ENCODE measurements at regions not wholly inside any gene's neighbourhood (a gene's known extent, or its start where the extent isn't known, plus 50 kb on each side); places are given as distances from the start of the nearest gene placed in this dataset.

DNA sequence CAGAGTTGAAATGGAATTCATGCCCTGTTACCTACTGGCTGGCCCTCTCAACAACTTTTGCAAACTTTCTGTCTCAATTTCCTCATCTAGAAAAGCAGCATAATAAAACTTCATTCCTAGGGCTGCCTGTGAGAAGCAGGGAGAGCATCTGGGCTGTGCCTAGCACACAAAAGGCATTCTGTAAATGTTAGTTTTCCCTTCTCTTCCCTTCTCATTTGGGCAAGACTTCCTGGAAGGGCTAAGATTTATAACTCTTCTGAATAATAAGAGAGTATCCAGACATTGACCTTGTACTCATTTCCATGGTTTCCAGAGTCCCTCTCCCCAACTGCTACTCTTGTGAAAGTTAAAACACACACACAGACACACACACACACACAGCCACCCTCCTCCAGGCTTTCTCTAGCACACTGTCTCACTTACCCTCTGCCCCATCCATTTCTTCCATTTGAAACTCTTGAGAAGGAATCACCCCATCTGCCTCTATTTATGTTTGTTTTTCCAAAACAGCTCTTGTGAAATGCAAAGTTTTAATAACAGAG, 302.1 kb downstream of the SMAD2 start:
- DNase-seq (ENCODE audit: low spot score) (no peak), ATAC-seq (ENCODE audit: insufficient number of reproducible peaks, low FRiP score, low read depth) (no peak)
- Histone ChIP-seq H3K4me1 (ENCODE audit: control insufficient read depth in 1 of 2, low read depth in 2 of 2) (no peaks in the 10 kb centered on the region), H3K36me3 (no peaks in the 10 kb centered on the region), H3K4me3 (no peak overlapping the region), H3K27me3 (replicated peaks; ENCODE audit: insufficient read depth) (no peaks in the 10 kb centered on the region), H3K9me3 (no peaks in the 10 kb centered on the region), H3K27ac (no peak overlapping the region)
- TF ChIP-seq, protein P1, sequence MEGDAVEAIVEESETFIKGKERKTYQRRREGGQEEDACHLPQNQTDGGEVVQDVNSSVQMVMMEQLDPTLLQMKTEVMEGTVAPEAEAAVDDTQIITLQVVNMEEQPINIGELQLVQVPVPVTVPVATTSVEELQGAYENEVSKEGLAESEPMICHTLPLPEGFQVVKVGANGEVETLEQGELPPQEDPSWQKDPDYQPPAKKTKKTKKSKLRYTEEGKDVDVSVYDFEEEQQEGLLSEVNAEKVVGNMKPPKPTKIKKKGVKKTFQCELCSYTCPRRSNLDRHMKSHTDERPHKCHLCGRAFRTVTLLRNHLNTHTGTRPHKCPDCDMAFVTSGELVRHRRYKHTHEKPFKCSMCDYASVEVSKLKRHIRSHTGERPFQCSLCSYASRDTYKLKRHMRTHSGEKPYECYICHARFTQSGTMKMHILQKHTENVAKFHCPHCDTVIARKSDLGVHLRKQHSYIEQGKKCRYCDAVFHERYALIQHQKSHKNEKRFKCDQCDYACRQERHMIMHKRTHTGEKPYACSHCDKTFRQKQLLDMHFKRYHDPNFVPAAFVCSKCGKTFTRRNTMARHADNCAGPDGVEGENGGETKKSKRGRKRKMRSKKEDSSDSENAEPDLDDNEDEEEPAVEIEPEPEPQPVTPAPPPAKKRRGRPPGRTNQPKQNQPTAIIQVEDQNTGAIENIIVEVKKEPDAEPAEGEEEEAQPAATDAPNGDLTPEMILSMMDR (IDR thresholded peaks at IDR 0.05) = no peak

DNA sequence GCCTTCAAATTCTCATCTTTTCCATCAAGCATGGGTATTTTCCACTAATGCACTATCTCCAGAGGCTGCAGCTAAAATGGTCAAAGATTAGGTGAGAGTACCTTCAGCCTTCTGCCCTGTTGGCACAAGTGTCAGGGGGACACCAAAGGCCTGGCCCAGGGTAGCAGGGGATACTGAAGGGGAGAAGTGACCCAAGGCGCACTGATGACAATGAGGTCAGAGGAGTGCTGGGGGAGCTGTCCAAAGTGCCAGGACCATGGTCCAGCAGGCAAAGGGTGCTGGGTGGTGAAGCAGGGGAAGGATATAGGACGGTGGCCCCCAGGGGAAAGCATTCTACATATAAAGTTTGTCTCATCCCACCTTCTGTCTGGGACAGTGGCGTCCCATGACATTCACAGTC, 303.4 kb downstream of the SMAD2 start:
- TF ChIP-seq, protein P1 (IDR thresholded peaks at IDR 0.05) = no peak
- H3K36me3 ChIP-seq = no peaks in the 10 kb centered on the region
- no peak for DNase-seq (ENCODE audit: low spot score)
- no peaks in the 10 kb centered on the region for H3K4me1 ChIP-seq (ENCODE audit: control insufficient read depth in 1 of 2, low read depth in 2 of 2)
- H3K27me3 ChIP-seq (replicated peaks; ENCODE audit: insufficient read depth) = no peaks in the 10 kb centered on the region
- no peak overlapping the region for H3K4me3 ChIP-seq
- H3K9me3 ChIP-seq = no peaks in the 10 kb centered on the region
- ATAC-seq (ENCODE audit: insufficient number of reproducible peaks, low FRiP score, low read depth) = no peak
- no peak overlapping the region for H3K27ac ChIP-seq

DNA sequence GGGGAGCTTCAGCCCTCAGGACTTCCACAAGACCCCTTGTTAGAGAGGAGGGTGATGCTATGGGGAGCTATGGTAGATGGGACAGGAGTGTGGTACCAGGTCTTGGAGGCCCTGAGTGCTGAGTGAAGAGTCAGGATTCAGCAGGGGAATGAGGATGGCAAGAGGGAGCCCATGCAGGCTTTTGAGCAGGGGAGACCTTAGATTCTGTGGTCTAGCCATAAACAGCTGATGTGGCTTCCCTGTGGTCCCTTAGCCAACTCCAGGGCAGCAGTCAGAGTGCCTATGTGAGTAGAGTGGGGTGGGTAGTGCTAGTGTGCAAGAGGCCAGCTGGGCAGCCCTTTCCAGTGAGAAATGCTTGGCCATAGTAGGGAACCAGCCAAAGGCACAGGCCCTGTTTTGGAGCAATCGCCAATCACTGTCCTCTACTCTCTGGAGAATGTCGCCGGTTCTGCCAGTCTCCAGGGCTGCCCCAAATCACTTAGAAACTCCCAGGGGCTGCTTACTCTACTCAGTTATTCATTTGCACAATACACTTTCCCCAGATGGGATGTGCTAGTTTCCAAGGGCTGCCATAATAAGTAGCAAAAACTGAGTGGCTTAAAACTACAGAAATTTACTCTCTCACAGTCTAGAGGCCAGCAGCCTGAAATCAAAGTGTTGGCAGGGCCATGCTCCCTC, 310.5 kb downstream of the SMAD2 start:
- TF ChIP-seq, protein P1 (IDR thresholded peaks at IDR 0.05) = no peak
- Histone ChIP-seq H3K4me3 (no peak overlapping the region), H3K27me3 (replicated peaks; ENCODE audit: insufficient read depth) (no peaks in the 10 kb centered on the region), H3K27ac (no peak overlapping the region), H3K9me3 (no peaks in the 10 kb centered on the region), H3K36me3 (no peaks in the 10 kb centered on the region), H3K4me1 (ENCODE audit: control insufficient read depth in 1 of 2, low read depth in 2 of 2) (no peaks in the 10 kb centered on the region)
- ATAC-seq (ENCODE audit: insufficient number of reproducible peaks, low FRiP score, low read depth) (no peak), DNase-seq (ENCODE audit: low spot score) (no peak)

DNA sequence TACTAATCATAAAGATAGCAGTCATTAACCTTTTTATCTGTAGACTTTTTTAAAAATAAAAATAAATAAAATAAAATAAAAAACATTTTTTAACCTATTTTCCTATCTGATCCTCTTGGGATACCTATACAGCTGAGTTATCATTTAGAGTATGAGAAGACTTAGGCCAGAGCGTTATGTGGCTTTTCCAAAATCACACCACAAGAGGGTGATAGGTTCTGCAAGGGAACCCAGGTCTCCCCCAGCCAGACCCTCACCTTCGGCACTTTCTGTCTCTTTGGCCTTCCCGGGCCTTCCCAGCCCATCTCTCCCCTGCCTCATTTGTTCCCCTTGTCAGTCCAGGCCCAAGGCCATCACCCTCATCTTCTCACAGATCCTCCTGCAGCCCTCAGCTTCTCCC, 311.7 kb downstream of the SMAD2 start:
- no peak for ATAC-seq (ENCODE audit: insufficient number of reproducible peaks, low FRiP score, low read depth)

DNA sequence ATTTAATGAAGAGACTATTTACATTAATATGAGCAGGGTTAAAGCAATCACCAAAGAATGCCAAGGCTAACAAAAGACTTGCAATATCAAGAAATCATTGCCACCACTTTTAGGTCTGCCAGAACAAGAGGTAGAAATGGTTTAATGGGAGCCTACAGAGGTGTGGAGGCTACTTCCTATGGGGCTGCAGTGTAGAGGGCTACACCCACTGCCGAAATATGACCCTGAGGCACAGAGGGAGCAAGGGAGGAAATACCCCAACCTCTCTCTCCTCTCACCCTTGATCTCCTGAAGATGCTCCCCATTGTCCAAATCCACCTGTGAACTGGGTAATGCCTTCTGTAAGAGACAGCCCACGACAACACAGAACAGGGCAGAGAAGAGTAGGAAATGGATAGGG, 315.4 kb downstream of the SMAD2 start:
- H3K27ac ChIP-seq = no peak overlapping the region
- DNase-seq (ENCODE audit: low spot score) (no peak), ATAC-seq (ENCODE audit: insufficient number of reproducible peaks, low FRiP score, low read depth) (no peak)

More for the DNA sequence above, 311.7 kb downstream of the SMAD2 start:
- Histone ChIP-seq H3K9me3 (no peaks in the 10 kb centered on the region), H3K4me3 (no peak overlapping the region), H3K27me3 (replicated peaks; ENCODE audit: insufficient read depth) (no peaks in the 10 kb centered on the region), H3K36me3 (no peaks in the 10 kb centered on the region), H3K4me1 (ENCODE audit: control insufficient read depth in 1 of 2, low read depth in 2 of 2) (no peaks in the 10 kb centered on the region), H3K27ac (no peak overlapping the region)
- no peak for DNase-seq (ENCODE audit: low spot score)
- TF ChIP-seq, protein P1 (IDR thresholded peaks at IDR 0.05) = no peak

More for the DNA sequence above, 315.4 kb downstream of the SMAD2 start:
- no peaks in the 10 kb centered on the region for H3K4me1 ChIP-seq (ENCODE audit: control insufficient read depth in 1 of 2, low read depth in 2 of 2)
- no peak overlapping the region for H3K4me3 ChIP-seq
- TF ChIP-seq, protein P1 (IDR thresholded peaks at IDR 0.05) = no peak
- H3K9me3 ChIP-seq = peaks cover 3% of the 10 kb centered on the region
- H3K36me3 ChIP-seq = no peaks in the 10 kb centered on the region
- H3K27me3 ChIP-seq (replicated peaks; ENCODE audit: insufficient read depth) = no peaks in the 10 kb centered on the region

All from thoracic aorta (tissue), 2 donors.